ENCODE measurements at regions not wholly inside any gene's neighbourhood (a gene's known extent, or its start where the extent isn't known, plus 50 kb on each side); places are given as distances from the start of the nearest gene placed in this dataset.

DNA sequence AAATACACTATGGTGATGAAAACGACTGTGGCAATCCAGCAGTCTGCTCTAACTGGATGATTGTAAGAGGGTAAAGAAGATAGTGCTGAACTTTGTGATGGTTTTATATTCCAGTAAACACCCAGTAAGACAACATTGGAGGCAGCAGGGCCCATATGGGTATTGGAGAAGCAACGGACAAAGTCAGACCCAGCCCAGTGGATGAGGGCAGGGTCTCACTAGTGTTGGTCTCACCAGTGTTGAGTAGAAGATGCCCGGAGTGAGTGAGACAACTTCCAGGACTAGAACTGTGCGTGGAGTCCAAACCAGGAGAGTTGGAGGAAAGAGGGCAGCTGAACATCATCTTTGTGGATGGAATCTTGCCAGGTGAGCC is 71.9 kb upstream of the CELF4 start:
- Histone ChIP-seq H3K27ac (ENCODE audit: insufficient read depth, low read length, poor library complexity, severe bottlenecking) (no peak overlapping the region), H3K4me1 (ENCODE audit: control insufficient read depth, insufficient read depth, low read length, poor library complexity, severe bottlenecking) (no peaks in the 10 kb centered on the region), H3K9me3 (ENCODE audit: control insufficient read depth, low read length) (no peaks in the 10 kb centered on the region), H3K36me3 (ENCODE audit: control insufficient read depth, insufficient read depth, low read length) (no peaks in the 10 kb centered on the region), H3K27me3 (replicated peaks; ENCODE audit: control insufficient read depth, insufficient read depth, low read length, poor library complexity, severe bottlenecking) (no peaks in the 10 kb centered on the region), H3K4me3 (ENCODE audit: insufficient read depth, low read depth, low read length, poor library complexity, severe bottlenecking) (no peak overlapping the region)
- no peak for DNase-seq

GRCh38 chr18:37636831-37637477 is 71.4 kb upstream of the CELF4 start:
- Histone ChIP-seq H3K27ac (ENCODE audit: insufficient read depth, low read length, poor library complexity, severe bottlenecking) (no peak overlapping the region), H3K9me3 (ENCODE audit: control insufficient read depth, low read length) (no peaks in the 10 kb centered on the region), H3K4me3 (ENCODE audit: insufficient read depth, low read depth, low read length, poor library complexity, severe bottlenecking) (no peak overlapping the region), H3K36me3 (ENCODE audit: control insufficient read depth, insufficient read depth, low read length) (no peaks in the 10 kb centered on the region), H3K27me3 (replicated peaks; ENCODE audit: control insufficient read depth, insufficient read depth, low read length, poor library complexity, severe bottlenecking) (no peaks in the 10 kb centered on the region), H3K4me1 (ENCODE audit: control insufficient read depth, insufficient read depth, low read length, poor library complexity, severe bottlenecking) (no peaks in the 10 kb centered on the region)
- DNase-seq: no peak

- H3K36me3 ChIP-seq (ENCODE audit: control insufficient read depth, insufficient read depth, low read length): no peaks in the 10 kb centered on the region
- H3K27ac ChIP-seq (ENCODE audit: insufficient read depth, low read length, poor library complexity, severe bottlenecking): no peak overlapping the region
- H3K4me3 ChIP-seq (ENCODE audit: insufficient read depth, low read depth, low read length, poor library complexity, severe bottlenecking): no peak overlapping the region
- no peaks in the 10 kb centered on the region for H3K27me3 ChIP-seq (replicated peaks; ENCODE audit: control insufficient read depth, insufficient read depth, low read length, poor library complexity, severe bottlenecking)
- no peak for DNase-seq
- H3K4me1 ChIP-seq (ENCODE audit: control insufficient read depth, insufficient read depth, low read length, poor library complexity, severe bottlenecking): no peaks in the 10 kb centered on the region
- H3K9me3 ChIP-seq (ENCODE audit: control insufficient read depth, low read length): no peaks in the 10 kb centered on the region
Observed at GRCh38 chr18:37634516-37634915, 68.9 kb upstream of the CELF4 start.

DNA sequence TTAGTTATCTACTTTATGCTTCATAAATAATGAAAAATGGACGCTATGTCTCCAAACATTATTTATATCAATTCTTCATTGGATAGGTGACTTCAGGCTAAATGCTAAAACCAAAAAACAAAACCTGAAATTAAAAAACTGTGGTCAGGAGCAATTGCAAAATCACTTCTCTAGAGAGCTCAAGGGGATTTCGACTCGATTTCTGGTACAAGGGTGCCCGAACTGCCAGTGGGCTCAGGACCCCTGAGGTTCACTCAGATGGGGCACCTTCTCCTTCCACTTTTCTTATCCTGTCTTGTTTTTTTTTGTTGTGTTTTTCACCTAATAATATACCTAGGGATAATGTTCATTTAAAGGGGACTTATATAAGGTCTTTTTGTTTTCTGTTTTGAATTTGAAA is 65.8 kb upstream of the CELF4 start:
- DNase-seq: no peak
- H3K9me3 ChIP-seq (ENCODE audit: control insufficient read depth, low read length): no peaks in the 10 kb centered on the region
- no peak overlapping the region for H3K4me3 ChIP-seq (ENCODE audit: insufficient read depth, low read depth, low read length, poor library complexity, severe bottlenecking)
- no peak overlapping the region for H3K27ac ChIP-seq (ENCODE audit: insufficient read depth, low read length, poor library complexity, severe bottlenecking)
- no peaks in the 10 kb centered on the region for H3K27me3 ChIP-seq (replicated peaks; ENCODE audit: control insufficient read depth, insufficient read depth, low read length, poor library complexity, severe bottlenecking)
- H3K36me3 ChIP-seq (ENCODE audit: control insufficient read depth, insufficient read depth, low read length): no peaks in the 10 kb centered on the region
- H3K4me1 ChIP-seq (ENCODE audit: control insufficient read depth, insufficient read depth, low read length, poor library complexity, severe bottlenecking): no peaks in the 10 kb centered on the region

- Histone ChIP-seq H3K27me3 (replicated peaks; ENCODE audit: control insufficient read depth, insufficient read depth, low read length, poor library complexity, severe bottlenecking) (no peaks in the 10 kb centered on the region), H3K9me3 (ENCODE audit: control insufficient read depth, low read length) (no peaks in the 10 kb centered on the region), H3K27ac (ENCODE audit: insufficient read depth, low read length, poor library complexity, severe bottlenecking) (no peak overlapping the region), H3K36me3 (ENCODE audit: control insufficient read depth, insufficient read depth, low read length) (no peaks in the 10 kb centered on the region), H3K4me3 (ENCODE audit: insufficient read depth, low read depth, low read length, poor library complexity, severe bottlenecking) (no peak overlapping the region), H3K4me1 (ENCODE audit: control insufficient read depth, insufficient read depth, low read length, poor library complexity, severe bottlenecking) (no peaks in the 10 kb centered on the region)
- no peak for DNase-seq
Observed at GRCh38 chr18:37630334-37630733, 64.7 kb upstream of the CELF4 start.

GRCh38 chr18:37628470-37629220 is 63.0 kb upstream of the CELF4 start:
- Histone ChIP-seq H3K27me3 (replicated peaks; ENCODE audit: control insufficient read depth, insufficient read depth, low read length, poor library complexity, severe bottlenecking) (no peaks in the 10 kb centered on the region), H3K4me1 (ENCODE audit: control insufficient read depth, insufficient read depth, low read length, poor library complexity, severe bottlenecking) (no peaks in the 10 kb centered on the region), H3K9me3 (ENCODE audit: control insufficient read depth, low read length) (no peaks in the 10 kb centered on the region), H3K36me3 (ENCODE audit: control insufficient read depth, insufficient read depth, low read length) (no peaks in the 10 kb centered on the region), H3K27ac (ENCODE audit: insufficient read depth, low read length, poor library complexity, severe bottlenecking) (no peak overlapping the region), H3K4me3 (ENCODE audit: insufficient read depth, low read depth, low read length, poor library complexity, severe bottlenecking) (no peak overlapping the region)
- no peak for DNase-seq

- DNase-seq: no peak
- no peaks in the 10 kb centered on the region for H3K9me3 ChIP-seq (ENCODE audit: control insufficient read depth, low read length)
Observed at GRCh38 chr18:37624318-37624717, 58.7 kb upstream of the CELF4 start.

DNA sequence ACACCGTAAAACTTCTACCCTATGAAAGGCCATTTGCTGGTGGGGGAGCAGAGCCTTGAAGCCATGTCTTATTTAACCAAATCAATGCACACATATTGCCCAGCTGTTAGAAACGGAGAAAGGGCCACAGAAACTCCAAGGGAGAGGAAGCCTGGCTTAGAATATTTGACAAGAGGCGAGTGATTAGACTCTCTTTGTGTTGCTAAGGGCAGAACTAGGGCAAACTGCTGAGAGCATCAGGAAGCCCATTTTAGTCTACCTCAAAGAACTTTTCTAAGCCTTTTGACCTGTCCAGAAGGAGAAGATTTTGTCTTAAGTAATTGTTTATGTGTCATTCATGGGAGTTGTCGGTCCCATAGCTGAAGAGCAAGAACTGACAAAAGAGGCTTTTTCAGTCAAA is 54.4 kb upstream of the CELF4 start:
- no peak overlapping the region for H3K27ac ChIP-seq (ENCODE audit: insufficient read depth, low read length, poor library complexity, severe bottlenecking)
- H3K27me3 ChIP-seq (replicated peaks; ENCODE audit: control insufficient read depth, insufficient read depth, low read length, poor library complexity, severe bottlenecking): no peaks in the 10 kb centered on the region
- no peaks in the 10 kb centered on the region for H3K4me1 ChIP-seq (ENCODE audit: control insufficient read depth, insufficient read depth, low read length, poor library complexity, severe bottlenecking)
- no peak overlapping the region for H3K4me3 ChIP-seq (ENCODE audit: insufficient read depth, low read depth, low read length, poor library complexity, severe bottlenecking)
- DNase-seq: no peak
- H3K36me3 ChIP-seq (ENCODE audit: control insufficient read depth, insufficient read depth, low read length): no peaks in the 10 kb centered on the region
- no peaks in the 10 kb centered on the region for H3K9me3 ChIP-seq (ENCODE audit: control insufficient read depth, low read length)

More at GRCh38 chr18:37624318-37624717, 58.7 kb upstream of the CELF4 start:
- Histone ChIP-seq H3K4me3 (ENCODE audit: insufficient read depth, low read depth, low read length, poor library complexity, severe bottlenecking) (no peak overlapping the region), H3K27ac (ENCODE audit: insufficient read depth, low read length, poor library complexity, severe bottlenecking) (no peak overlapping the region), H3K27me3 (replicated peaks; ENCODE audit: control insufficient read depth, insufficient read depth, low read length, poor library complexity, severe bottlenecking) (no peaks in the 10 kb centered on the region), H3K36me3 (ENCODE audit: control insufficient read depth, insufficient read depth, low read length) (no peaks in the 10 kb centered on the region), H3K4me1 (ENCODE audit: control insufficient read depth, insufficient read depth, low read length, poor library complexity, severe bottlenecking) (no peaks in the 10 kb centered on the region)

- H3K27me3 ChIP-seq (replicated peaks; ENCODE audit: control insufficient read depth, insufficient read depth, low read length, poor library complexity, severe bottlenecking): no peaks in the 10 kb centered on the region
- no peaks in the 10 kb centered on the region for H3K4me1 ChIP-seq (ENCODE audit: control insufficient read depth, insufficient read depth, low read length, poor library complexity, severe bottlenecking)
- no peak for DNase-seq
- no peaks in the 10 kb centered on the region for H3K9me3 ChIP-seq (ENCODE audit: control insufficient read depth, low read length)
- H3K36me3 ChIP-seq (ENCODE audit: control insufficient read depth, insufficient read depth, low read length): no peaks in the 10 kb centered on the region
- no peak overlapping the region for H3K27ac ChIP-seq (ENCODE audit: insufficient read depth, low read length, poor library complexity, severe bottlenecking)
- H3K4me3 ChIP-seq (ENCODE audit: insufficient read depth, low read depth, low read length, poor library complexity, severe bottlenecking): no peak overlapping the region
Observed at GRCh38 chr18:37617623-37618022, 52.0 kb upstream of the CELF4 start.

Measured in effector memory CD4-positive, alpha-beta T cell (primary cell).